B cell (primary cell): ENCODE measurements at regions not wholly inside any gene's neighbourhood (a gene's known extent, or its start where the extent isn't known, plus 50 kb on each side); places are given as distances from the start of the nearest gene placed in this dataset.

ENCODE experiments used
- CTCF ChIP-seq: fragments of 200-600 bp; IDR thresholded peaks from one replicate; pipeline ENCODE4 v1.8.0; 2022; ENCODE audit warnings: antibody characterized with exemption, mild to moderate bottlenecking
- EZH2 ChIP-seq: IDR thresholded peaks from 2 replicates; pipeline ENCODE4 v1.6.1; 2012; ENCODE audit warnings: borderline replicate concordance, low read depth, mild to moderate bottlenecking, moderate library complexity, low read length; ENCODE audit not compliant: insufficient read depth, poor library complexity, severe bottlenecking

- TF ChIP-seq CTCF = no peak
- no peak for TF ChIP-seq EZH2
Measured at GRCh38 chr15:70323111-70323851, 225.6 kb upstream of the TLE3 start.
